HG03135 (cell line): ENCODE measurements at regions not wholly inside any gene's neighbourhood (a gene's known extent, or its start where the extent isn't known, plus 50 kb on each side); places are given as distances from the start of the nearest gene placed in this dataset.

ENCODE experiments used
- ATAC-seq: cut with Tn5 transposase; IDR thresholded peaks from one replicate; pipeline ENCODE4 v1.9.1; 2021; ENCODE audit warnings: mild to moderate bottlenecking, moderate library complexity; ENCODE audit not compliant: unreplicated experiment

DNA sequence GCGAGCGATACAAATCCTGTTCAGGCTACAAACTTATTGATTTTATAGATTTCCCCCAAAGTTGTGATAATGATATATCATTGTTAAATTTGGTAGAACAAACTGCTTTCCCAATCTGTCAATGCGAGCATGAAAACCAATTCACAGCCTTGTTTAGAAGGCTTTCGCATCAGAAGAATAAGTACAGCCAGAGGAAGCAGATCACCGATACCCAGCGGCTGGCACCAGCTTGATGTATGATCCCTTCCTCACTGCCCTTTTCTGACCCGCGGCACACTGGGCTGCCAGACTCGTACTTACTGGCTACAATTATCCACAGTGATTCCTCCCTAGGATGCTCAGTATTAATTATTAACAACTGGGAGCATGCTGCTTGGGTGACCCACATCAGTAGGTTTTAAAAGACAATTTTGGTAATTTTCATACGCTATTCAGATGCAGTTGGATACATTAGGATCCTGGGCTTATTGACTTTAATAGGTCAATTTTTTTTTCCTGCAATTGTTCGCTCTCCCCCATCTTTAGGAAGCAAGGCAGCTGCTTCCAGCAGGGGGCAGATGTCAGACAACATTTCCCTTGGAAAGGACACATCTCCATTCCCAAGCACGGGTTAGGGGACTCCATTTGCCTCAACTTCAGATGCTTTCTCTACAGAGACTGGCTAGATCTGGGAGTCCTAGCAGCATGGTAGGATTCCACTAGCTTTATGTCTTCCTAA lies 582.7 kb upstream of the PSMD7 start:
- ATAC-seq, result no peak

GRCh38 chr16:73713251-73713650 lies 583.4 kb upstream of the PSMD7 start:
- no peak for ATAC-seq

DNA sequence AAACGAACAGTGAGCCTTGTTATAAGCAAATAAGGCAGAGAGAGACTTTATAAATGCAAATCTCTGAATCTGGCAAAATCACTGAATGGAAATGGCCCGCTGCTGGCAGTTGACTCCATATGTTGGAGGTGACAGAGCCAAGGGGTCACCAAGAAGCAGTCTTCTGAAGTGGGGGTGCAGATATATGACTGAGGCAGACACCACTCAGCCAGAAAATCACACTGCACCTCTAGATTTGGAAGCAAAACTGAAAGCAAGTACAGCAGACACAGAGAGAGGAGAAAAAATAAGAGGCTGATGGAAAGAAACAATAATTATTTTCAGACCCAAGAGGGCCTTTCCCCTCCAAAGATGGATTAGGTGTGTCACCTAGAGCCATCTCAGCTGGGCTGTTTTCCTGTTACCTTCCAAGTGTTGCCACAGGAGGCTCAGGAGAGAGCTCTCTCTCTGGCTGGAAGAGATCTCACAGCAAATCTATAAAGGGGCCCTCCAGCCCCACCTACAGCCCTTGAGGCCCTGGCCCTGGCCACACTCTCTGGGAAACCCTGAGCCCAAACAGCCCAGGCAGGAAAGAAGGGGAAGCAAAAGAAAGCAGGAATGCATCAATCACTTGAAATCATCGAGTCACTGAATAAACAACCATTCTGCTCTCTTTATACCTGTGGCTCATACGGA lies 585.1 kb upstream of the PSMD7 start:
- no peak for ATAC-seq

- ATAC-seq, result no peak
Observed at GRCh38 chr16:73710526-73710925, 586.1 kb upstream of the PSMD7 start.

DNA sequence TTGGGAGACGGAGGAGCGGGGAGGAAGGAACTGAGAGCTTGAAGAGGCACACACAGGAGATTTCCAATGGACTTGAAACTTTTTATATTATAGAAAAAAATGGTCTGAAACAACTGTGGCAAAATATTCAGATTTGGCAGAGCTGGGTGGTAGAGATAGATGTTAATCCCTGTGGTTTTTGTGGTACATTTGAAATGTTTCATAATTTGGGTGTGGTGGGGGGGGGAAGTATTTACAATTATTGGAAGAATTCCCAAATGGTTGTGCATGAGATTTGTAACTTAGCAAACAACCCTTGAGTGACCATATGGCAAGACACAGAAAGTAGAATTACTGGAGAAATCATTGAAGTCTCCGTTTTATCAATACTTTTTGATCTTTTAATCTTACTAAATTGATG lies 588.8 kb upstream of the PSMD7 start:
- ATAC-seq, result no peak

GRCh38 chr16:73703891-73704290 lies 592.7 kb upstream of the PSMD7 start:
- no peak for ATAC-seq

DNA sequence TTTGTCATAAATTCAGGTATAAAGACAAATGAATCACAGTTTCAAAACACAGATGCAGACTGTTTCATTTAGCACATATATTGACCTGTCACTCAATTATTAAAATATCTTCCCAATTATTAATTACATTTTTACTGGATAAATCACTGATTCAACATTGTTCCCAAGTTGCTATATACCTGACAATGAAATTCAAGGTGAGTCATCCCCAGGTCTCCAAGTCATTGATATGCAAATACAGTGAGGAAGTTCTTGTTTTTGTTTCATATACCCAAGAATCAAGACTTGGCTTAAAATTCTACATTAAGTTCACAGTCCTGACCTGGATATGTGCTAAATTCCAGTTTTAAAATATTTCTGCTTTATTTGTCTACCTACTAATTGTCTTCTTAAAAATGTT lies 599.3 kb upstream of the PSMD7 start:
- no peak for ATAC-seq

DNA sequence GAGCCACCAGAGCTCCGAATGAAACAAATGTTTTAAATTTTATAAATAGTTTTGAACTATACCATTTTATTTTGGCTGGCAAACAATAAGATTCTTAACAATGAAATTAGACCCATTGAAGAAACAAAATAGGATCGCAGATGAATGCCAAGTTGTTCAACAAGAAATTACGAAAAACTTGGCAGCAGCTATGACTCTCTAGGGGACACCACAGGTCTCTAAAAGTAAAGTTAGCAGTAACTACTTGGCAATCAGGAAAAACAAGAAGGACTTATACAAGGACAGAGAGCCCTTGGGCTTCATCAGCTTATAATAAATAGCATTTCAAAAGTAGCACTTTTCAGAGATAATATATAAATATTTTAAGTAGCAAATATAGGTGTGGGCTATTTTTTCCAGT lies 603.8 kb upstream of the PSMD7 start:
- no peak for ATAC-seq

DNA sequence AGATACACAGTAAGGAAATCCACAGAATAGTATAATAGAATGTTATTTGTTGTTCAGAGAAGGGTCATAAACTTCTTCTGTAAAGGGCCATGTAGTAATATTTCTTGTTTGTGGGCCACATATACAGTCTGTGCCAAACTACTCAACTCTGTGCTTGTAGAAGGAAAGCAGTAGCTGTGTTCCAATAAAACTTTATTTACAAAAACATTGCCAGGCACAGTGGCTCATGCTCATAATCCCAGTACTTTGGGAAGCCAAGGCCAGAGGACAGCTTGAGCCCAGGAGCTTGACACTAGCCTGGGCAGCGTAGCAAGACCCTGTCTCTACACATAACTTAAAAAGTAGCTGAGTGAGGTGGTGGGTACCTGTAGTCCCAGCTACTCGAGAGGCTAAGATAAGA lies 612.8 kb upstream of the PSMD7 start:
- no peak for ATAC-seq

GRCh38 chr16:73672135-73672534 lies 624.2 kb upstream of the ZFHX3 start:
- ATAC-seq, result no peak

- no peak for ATAC-seq
Observed at GRCh38 chr16:73670836-73671820, 623.2 kb upstream of the ZFHX3 start.

GRCh38 chr16:73669535-73670274 lies 621.8 kb upstream of the ZFHX3 start:
- ATAC-seq, result no peak

DNA sequence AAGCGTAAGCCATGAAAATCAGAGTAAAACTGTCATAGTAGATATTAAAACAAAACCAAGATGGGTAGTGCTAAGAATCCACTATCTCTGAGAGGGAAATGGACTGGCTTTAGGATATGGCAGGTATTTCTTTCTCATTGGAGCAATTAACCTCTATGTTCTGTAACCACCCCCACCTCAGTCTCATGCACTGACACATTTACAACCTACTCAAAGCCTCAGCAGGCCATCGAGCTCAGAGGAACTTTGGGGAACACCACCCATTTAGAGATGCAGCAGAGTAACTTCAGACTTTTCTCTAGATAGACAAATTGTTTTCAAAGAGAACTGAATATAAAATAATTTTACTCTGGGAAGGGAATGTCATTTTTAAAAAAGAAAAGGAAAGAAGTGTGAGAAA lies 615.8 kb upstream of the ZFHX3 start:
- ATAC-seq, result no peak

- no peak for ATAC-seq
Observed at GRCh38 chr16:73636196-73636595, 588.3 kb upstream of the ZFHX3 start.

DNA sequence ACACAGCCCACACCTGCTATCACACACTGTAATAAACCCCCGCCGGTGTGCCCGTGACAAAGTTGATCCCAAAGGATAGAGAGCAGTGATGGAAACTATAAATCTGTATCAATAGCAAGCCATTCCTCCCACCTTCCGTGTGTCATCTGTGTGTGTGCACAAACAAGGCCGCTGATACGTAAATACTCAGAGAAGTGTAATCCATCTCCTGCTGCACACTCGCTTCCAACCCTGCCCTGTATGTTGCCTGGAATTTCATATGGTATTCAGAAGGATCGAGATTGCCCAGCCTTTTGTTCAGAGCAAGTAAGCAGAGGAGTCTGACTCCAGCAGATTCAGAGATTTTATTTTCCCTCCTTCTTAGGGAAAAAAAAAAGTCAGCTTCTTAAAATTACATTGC lies 581.1 kb upstream of the ZFHX3 start:
- no peak for ATAC-seq

GRCh38 chr16:73617738-73618137 lies 569.8 kb upstream of the ZFHX3 start:
- no peak for ATAC-seq

DNA sequence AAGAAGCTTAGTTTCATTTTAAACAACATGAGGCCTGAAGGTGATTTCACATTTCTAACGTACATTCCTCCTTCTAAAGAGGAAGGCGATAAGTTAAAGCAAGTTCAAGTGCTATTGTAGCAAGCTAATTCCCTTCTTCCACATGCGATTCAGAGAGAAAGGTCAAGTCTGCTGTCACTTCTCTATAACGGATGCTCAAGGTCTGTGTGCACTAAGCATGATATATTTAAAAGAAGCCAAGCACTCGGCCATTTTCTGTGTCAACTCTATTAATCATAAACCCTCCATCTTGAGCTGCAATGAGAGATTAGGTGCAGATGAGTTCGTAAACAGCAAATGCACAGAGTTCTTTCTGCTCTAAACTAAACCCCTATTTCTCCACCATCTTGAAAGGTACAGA lies 568.8 kb upstream of the ZFHX3 start:
- ATAC-seq, result no peak

DNA sequence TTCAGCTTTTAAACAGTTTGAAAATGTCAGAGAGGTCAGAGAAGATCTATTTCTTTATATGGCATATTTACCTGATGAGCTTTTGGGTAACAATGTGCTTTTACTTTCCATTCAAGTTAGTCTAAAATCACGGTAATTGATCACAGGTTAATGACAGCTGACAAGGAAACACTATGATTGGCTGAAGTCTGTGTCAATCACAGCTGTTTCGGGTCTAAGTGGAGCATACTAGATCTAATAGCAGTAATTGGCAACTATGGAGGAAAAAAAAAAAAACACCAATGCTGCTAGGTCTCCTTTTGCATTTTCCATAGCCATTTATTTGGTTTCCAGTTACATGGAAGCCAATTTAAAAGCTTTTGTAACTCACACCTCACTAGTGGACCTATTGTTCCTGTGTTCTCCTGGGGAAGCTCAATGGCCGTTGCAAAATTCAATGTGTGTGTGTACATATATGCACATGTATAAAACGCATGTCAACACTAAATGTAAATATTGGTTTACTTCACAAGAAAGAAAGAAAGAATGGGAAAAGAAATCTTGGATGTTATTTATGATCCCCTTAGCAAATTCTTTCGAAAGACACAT lies 568.3 kb upstream of the ZFHX3 start:
- no peak for ATAC-seq

DNA sequence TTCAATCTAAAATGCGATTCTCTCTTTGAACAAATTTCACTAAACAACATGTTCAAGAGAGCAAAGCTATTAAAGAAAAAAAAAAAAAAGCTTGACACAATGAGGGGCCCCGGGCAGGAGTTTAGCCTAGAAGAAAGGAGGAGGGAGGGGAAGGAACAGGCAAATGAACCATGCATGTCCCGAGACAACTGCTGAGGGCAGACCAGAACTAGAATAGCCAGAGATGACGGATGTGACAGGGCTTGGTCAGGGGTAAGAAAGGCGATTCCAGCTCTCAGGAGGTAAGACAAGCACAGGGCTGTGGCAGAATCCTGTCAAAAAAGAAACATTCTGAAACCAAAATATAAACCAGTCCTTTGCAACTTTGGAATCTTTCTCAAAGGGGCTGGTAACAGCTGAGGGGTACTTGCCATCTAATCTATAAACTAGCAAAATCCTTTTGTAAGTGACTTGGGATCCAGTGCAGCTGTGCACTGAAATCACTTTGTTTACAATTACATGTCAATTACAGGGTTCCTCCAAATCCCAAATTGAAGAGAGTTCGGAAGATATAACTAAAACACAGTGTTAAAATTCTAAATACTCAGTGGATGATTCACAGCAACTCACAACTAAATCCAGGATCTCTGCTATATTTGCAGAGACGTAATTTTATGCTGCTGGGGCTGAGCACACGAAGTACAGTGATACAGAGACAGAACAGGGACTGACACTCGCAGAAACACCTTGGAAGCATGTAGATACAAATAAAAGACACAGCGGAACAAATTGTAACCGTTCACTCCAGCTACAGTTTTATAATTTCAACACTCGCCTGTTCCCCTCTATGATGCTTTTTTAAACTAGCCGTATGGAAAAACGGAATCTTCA lies 567.4 kb upstream of the ZFHX3 start:
- no peak for ATAC-seq

DNA sequence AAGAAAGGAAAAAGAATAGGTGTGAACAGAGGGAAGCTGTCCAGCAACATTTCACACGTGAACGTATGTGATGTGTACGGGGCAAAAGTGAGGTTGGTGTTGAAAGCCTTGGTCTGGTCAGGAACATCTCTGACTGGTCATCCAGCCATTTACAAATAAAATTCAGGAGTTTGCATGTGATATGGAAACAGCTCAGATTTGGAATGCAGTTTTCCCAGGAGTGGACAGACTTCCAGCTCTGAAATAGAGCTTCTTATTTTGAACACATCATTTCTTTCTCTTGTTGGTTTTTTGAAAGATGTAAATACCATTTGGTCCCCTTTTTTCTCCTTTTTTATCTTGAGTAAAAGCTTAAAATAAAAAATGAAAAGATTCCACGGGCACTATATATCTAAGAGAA lies 566.2 kb upstream of the ZFHX3 start:
- ATAC-seq, result no peak
